ENCODE measurements at regions not wholly inside any gene's neighbourhood (a gene's known extent, or its start where the extent isn't known, plus 50 kb on each side); places are given as distances from the start of the nearest gene placed in this dataset.
"Not testable (repeated sequence)": the region's sequence is repeated elsewhere in the genome, so short reads cannot be mapped to it uniquely, and the experiment has no call there.

DNA sequence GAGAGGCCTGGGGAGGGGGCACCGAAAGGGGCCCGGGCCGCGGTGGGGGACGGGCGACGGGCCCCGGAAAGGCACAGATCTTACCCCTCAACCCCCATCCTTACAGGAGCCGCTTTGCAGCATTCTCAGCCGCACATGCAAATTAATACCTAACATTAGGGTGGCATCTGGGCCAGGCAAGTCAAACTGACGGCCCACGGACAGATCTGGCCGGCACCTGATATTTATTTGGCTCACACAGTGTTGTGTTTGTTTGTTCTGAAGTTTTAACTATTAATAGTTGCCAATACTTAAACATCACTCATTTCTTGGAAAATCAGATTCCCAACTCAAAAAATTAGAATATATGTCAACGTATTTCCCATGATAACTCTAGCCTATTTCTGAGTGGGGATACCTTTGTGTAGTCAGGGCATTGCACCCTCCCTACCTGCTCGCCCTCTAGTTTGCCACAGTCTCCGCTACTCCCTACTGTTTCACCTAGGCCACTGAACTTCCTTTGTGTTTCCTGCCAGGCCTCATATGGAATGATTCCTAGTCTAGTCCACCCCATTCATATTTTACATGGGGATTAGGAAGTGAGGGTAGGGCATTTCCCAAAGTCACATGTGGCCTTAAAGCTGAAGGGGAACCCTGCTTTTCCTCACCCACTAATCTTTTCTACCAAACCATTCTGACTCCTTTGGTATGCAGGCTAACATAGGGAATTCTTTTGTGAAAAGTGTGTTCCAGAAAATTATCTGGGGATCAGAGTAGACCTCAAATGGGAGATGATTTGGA lies 71.9 kb upstream of the LARP1 start:
- H3K4me1 ChIP-seq (ENCODE audit: control insufficient read depth, insufficient read depth, low read length): peaks cover 7% of the 10 kb centered on the region
- H3K36me3 ChIP-seq (ENCODE audit: control insufficient read depth, insufficient read depth, low read length): no peaks in the 10 kb centered on the region
- H3K27me3 ChIP-seq (ENCODE audit: control insufficient read depth, insufficient read depth, low read length): peaks cover 2% of the 10 kb centered on the region
- H3K9me3 ChIP-seq (replicated peaks; ENCODE audit: control insufficient read depth, low read depth, low read length): peaks cover 9% of the 10 kb centered on the region
- WGBS (ENCODE audit: insufficient coverage): 3% methylated on average over 6 of the region's 16 CpGs
- no peak for DNase-seq
- H3K4me3 ChIP-seq (ENCODE audit: low read length): peak overlapping the region; percentile 54
- peak overlapping the region; percentile 13 for H3K27ac ChIP-seq (ENCODE audit: low read length)

DNA sequence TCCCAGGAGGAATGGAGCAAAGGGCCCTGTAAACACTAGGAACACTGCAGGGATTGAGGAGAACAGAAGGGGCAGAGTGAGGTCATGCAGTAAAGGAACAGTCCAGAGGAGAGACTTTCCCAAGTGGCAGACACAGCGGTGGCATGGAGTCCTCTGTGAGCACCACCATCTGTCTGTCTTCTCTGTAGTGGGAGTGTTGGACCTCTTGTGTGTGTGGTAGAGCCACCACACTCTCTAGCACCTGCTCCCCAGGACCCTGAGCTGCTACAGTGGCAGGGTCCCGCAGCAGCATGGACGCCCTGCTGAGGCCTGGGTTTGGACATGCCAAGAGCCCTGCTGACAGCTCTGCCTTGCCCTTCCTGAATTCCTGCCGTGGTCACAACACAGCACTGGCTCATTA lies 75.7 kb upstream of the LARP1 start:
- no peak for DNase-seq
- WGBS (ENCODE audit: insufficient coverage): 70% methylated on average over 3 of the region's 4 CpGs
- Histone ChIP-seq H3K27ac (ENCODE audit: low read length) (no peak overlapping the region), H3K4me1 (ENCODE audit: control insufficient read depth, insufficient read depth, low read length) (peaks cover 7% of the 10 kb centered on the region), H3K36me3 (ENCODE audit: control insufficient read depth, insufficient read depth, low read length) (no peaks in the 10 kb centered on the region), H3K27me3 (ENCODE audit: control insufficient read depth, insufficient read depth, low read length) (peaks cover 2% of the 10 kb centered on the region), H3K4me3 (ENCODE audit: low read length) (no peak overlapping the region), H3K9me3 (replicated peaks; ENCODE audit: control insufficient read depth, low read depth, low read length) (no peaks in the 10 kb centered on the region)

DNA sequence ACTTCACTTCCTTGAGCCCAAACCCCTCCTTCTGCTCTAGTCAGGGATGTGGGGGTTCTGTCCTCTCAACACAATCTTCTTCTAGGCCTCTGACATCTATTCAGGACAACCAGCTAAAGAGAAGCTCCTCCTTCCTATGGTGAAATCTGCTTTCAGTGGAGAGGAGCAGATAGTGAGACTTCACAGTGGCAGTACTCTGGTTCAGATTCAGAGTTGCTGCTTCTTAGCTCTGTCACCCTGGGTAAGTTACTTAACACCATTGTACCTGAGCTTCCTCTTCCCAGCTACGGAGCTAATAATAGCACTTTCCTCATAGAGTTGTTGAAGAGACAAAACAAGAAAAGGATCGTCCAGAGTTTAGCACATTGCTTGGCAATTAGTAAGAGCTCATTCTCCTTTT lies 77.3 kb upstream of the LARP1 start:
- peaks cover 5% of the 10 kb centered on the region for H3K4me1 ChIP-seq (ENCODE audit: control insufficient read depth, insufficient read depth, low read length)
- H3K9me3 ChIP-seq (replicated peaks; ENCODE audit: control insufficient read depth, low read depth, low read length): no peaks in the 10 kb centered on the region
- no peaks in the 10 kb centered on the region for H3K27me3 ChIP-seq (ENCODE audit: control insufficient read depth, insufficient read depth, low read length)
- DNase-seq: no peak
- H3K27ac ChIP-seq (ENCODE audit: low read length): no peak overlapping the region
- WGBS (ENCODE audit: insufficient coverage): no CpG with 5 or more reads among the region's 2 CpGs
- H3K36me3 ChIP-seq (ENCODE audit: control insufficient read depth, insufficient read depth, low read length): no peaks in the 10 kb centered on the region
- no peak overlapping the region for H3K4me3 ChIP-seq (ENCODE audit: low read length)

DNA sequence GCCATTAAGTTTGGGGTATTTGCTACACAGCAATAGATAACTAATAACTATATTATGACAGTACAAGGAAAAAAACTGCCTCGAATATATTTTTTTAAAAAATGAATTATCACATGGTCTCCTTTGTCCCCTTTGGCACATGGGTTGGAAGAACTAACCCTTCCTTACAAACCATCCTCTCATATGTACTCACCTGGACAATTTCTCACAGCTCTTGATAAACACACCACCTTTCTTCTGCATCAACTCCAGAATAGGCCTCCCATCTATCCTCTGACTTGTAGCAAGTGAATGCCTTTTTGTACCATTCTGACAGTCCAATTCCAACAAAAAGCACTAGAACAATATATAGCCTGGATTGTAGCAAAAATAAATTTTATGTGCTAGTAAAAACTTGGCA lies 78.7 kb upstream of the LARP1 start:
- no peaks in the 10 kb centered on the region for H3K36me3 ChIP-seq (ENCODE audit: control insufficient read depth, insufficient read depth, low read length)
- no peaks in the 10 kb centered on the region for H3K27me3 ChIP-seq (ENCODE audit: control insufficient read depth, insufficient read depth, low read length)
- H3K4me3 ChIP-seq (ENCODE audit: low read length): no peak overlapping the region
- H3K9me3 ChIP-seq (replicated peaks; ENCODE audit: control insufficient read depth, low read depth, low read length): no peaks in the 10 kb centered on the region
- no peaks in the 10 kb centered on the region for H3K4me1 ChIP-seq (ENCODE audit: control insufficient read depth, insufficient read depth, low read length)
- no peak overlapping the region for H3K27ac ChIP-seq (ENCODE audit: low read length)
- no peak for DNase-seq
- no CpG with 5 or more reads among the region's 1 CpG for WGBS (ENCODE audit: insufficient coverage)

DNA sequence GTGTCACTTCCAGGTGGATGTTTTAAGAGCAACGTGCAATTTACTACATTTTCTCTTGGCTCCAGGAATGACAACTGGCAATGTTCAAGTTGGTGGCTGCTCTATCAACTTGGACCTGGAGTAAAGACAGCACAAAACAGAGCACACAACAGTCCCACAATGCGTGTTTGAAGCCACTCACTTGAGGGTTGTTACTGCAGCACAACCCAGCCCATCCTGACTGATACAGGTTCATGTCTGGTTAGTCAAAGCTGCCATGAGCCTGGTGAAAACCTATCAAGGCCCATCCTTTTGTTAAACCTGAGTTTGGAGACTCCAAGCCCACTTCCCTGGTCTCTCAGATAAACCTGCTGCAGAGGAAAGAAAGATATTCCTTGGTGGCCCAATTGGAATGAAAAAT lies 81.1 kb upstream of the LARP1 start:
- 63% methylated on average over 1 of the region's 2 CpGs for WGBS (ENCODE audit: insufficient coverage)
- peaks cover under 1% of the 10 kb centered on the region for H3K9me3 ChIP-seq (replicated peaks; ENCODE audit: control insufficient read depth, low read depth, low read length)
- H3K27me3 ChIP-seq (ENCODE audit: control insufficient read depth, insufficient read depth, low read length): no peaks in the 10 kb centered on the region
- no peak for DNase-seq
- H3K4me3 ChIP-seq (ENCODE audit: low read length): no peak overlapping the region
- H3K27ac ChIP-seq (ENCODE audit: low read length): no peak overlapping the region
- no peaks in the 10 kb centered on the region for H3K4me1 ChIP-seq (ENCODE audit: control insufficient read depth, insufficient read depth, low read length)
- H3K36me3 ChIP-seq (ENCODE audit: control insufficient read depth, insufficient read depth, low read length): no peaks in the 10 kb centered on the region

DNA sequence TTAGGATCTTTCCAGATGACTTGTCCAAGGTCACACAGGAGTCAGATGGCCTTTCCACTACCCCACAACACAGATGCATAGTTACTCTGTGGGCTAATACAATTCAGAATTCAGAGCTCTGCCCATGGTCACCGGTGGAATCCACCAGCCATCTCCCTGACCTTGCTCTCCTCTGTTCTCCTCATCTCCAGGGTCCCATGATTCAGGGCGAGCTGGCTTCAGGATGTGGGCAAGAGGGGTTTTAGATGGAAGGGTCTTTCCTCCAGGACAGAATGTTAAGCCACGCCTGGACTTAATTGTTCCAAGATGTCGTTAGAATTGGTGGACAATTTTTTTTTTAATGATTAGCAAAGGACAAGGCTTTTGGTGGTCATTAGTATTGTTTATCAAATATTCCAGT lies 81.7 kb upstream of the LARP1 start:
- Histone ChIP-seq H3K27me3 (ENCODE audit: control insufficient read depth, insufficient read depth, low read length) (no peaks in the 10 kb centered on the region), H3K4me3 (ENCODE audit: low read length) (no peak overlapping the region), H3K36me3 (ENCODE audit: control insufficient read depth, insufficient read depth, low read length) (no peaks in the 10 kb centered on the region), H3K27ac (ENCODE audit: low read length) (no peak overlapping the region), H3K9me3 (replicated peaks; ENCODE audit: control insufficient read depth, low read depth, low read length) (peaks cover 6% of the 10 kb centered on the region), H3K4me1 (ENCODE audit: control insufficient read depth, insufficient read depth, low read length) (no peaks in the 10 kb centered on the region)
- DNase-seq: no peak
- WGBS (ENCODE audit: insufficient coverage): no CpG with 5 or more reads among the region's 4 CpGs

DNA sequence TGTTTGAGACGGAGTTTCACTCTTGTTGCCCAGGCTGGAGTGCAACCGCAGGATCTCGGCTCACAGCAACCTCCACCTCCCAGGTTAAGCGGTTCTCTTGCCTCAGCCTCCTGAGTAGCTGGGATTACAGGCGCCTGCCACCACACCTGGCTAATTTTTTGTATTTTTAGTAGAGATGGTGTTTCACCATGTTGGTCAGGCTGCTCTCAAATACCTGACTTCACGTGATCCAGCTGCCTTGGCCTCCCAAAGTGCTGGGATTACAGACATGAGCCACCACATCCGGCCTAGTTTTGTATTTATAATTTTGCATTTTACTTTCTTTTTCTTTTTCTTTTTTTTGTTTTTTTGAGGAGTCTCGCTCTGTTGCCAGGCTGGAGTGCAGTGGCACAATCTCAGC lies 85.3 kb upstream of the LARP1 start:
- H3K27ac ChIP-seq (ENCODE audit: low read length); H3K4me1 ChIP-seq (ENCODE audit: control insufficient read depth, insufficient read depth, low read length); H3K4me3 ChIP-seq (ENCODE audit: low read length); H3K27me3 ChIP-seq (ENCODE audit: control insufficient read depth, insufficient read depth, low read length); DNase-seq; H3K36me3 ChIP-seq (ENCODE audit: control insufficient read depth, insufficient read depth, low read length): not testable (repeated sequence)
- 88% methylated on average over 1 of the region's 8 CpGs for WGBS (ENCODE audit: insufficient coverage)
- peaks cover 13% of the 10 kb centered on the region for H3K9me3 ChIP-seq (replicated peaks; ENCODE audit: control insufficient read depth, low read depth, low read length)

DNA sequence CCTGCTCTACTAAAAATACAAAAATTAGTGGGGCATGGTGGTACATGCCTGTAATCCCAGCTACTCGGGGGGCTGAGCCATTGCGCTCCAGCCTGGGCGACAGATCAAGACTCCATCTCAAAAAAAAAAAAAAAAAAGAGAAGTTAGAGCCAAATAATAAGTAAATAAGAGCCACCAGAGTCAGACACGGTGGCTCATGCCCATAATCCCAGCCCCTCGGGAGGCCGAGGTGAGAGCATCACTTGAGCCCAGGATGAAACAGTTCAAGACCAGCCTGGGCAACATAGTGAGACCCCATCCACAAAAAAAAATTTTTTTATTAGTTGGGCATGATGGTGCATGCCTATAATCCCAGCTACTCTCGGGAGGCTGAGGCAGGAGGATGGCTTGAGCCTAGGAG lies 85.8 kb upstream of the LARP1 start:
- Histone ChIP-seq H3K36me3 (ENCODE audit: control insufficient read depth, insufficient read depth, low read length) (no peaks in the 10 kb centered on the region), H3K4me3 (ENCODE audit: low read length) (no peak overlapping the region), H3K4me1 (ENCODE audit: control insufficient read depth, insufficient read depth, low read length) (no peaks in the 10 kb centered on the region), H3K27me3 (ENCODE audit: control insufficient read depth, insufficient read depth, low read length) (no peaks in the 10 kb centered on the region), H3K27ac (ENCODE audit: low read length) (no peak overlapping the region), H3K9me3 (replicated peaks; ENCODE audit: control insufficient read depth, low read depth, low read length) (peaks cover 16% of the 10 kb centered on the region)
- no peak for DNase-seq
- WGBS (ENCODE audit: insufficient coverage): no CpG with 5 or more reads among the region's 7 CpGs

DNA sequence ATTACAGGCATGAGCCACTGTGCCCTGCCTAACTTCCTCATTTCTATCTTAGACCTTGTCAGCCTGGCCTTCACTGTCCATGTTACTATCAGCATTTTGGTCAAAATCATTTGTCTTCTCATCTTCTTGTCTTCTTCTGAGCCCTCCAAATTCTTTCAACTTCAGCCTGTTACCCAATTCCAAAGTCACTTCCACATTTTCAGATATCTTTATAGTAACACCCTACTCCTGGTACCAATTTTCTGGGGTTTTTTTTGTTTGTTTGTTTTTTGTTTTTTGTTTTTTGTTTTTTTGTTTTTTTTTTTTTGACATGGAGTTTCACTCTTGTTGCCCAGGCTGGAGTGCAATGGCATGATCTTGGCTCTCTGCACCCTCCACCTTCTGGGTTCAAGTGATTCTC lies 90.3 kb upstream of the LARP1 start:
- Histone ChIP-seq H3K36me3 (ENCODE audit: control insufficient read depth, insufficient read depth, low read length) (no peaks in the 10 kb centered on the region), H3K9me3 (replicated peaks; ENCODE audit: control insufficient read depth, low read depth, low read length) (peaks cover 20% of the 10 kb centered on the region), H3K4me1 (ENCODE audit: control insufficient read depth, insufficient read depth, low read length) (no peaks in the 10 kb centered on the region), H3K4me3 (ENCODE audit: low read length) (no peak overlapping the region), H3K27me3 (ENCODE audit: control insufficient read depth, insufficient read depth, low read length) (no peaks in the 10 kb centered on the region), H3K27ac (ENCODE audit: low read length) (no peak overlapping the region)
- DNase-seq: no peak

DNA sequence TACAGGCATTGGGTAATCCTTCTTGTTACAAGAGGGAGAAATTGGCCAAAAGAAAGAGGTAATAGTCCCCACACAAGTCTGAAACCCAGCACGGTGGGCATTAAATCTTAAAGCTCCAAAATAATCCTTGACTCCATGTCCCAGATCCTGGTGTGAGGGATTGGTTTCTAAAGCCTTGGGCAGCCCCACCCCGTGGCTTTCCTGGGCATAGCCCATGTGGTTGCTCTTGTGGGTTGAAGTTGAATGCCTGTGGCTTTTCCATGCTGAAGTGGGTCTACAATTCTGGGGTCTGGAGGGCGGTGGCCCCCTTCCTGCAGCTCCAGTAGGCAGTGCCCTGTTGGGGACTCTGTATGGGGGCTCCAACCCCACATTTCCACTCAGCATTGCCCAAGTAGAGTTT lies 91.8 kb upstream of the LARP1 start:
- 100% methylated on average over 1 of the region's 3 CpGs for WGBS (ENCODE audit: insufficient coverage)
- Histone ChIP-seq H3K27ac (ENCODE audit: low read length) (no peak overlapping the region), H3K4me3 (ENCODE audit: low read length) (no peak overlapping the region), H3K36me3 (ENCODE audit: control insufficient read depth, insufficient read depth, low read length) (no peaks in the 10 kb centered on the region), H3K4me1 (ENCODE audit: control insufficient read depth, insufficient read depth, low read length) (no peaks in the 10 kb centered on the region), H3K9me3 (replicated peaks; ENCODE audit: control insufficient read depth, low read depth, low read length) (peaks cover 13% of the 10 kb centered on the region), H3K27me3 (ENCODE audit: control insufficient read depth, insufficient read depth, low read length) (no peaks in the 10 kb centered on the region)
- DNase-seq: no peak

Data from muscle of leg (tissue), 3 donors.